HEK293T (cell line): ENCODE measurements at regions not wholly inside any gene's neighbourhood (a gene's known extent, or its start where the extent isn't known, plus 50 kb on each side); places are given as distances from the start of the nearest gene placed in this dataset.

Experiments used
- BHLHE40 ChIP-seq: fragments of 450-650 bp; IDR thresholded peaks from 2 replicates; pipeline ENCODE4 v1.6.1; 2016; ENCODE audit warnings: mild to moderate bottlenecking, moderate library complexity, borderline replicate concordance
- CTBP1 ChIP-seq: fragments of 450-650 bp; IDR thresholded peaks from 2 replicates; pipeline ENCODE4 v1.6.1; 2016; ENCODE audit warnings: borderline replicate concordance
- ELF4 ChIP-seq: fragments of 450-650 bp; IDR thresholded peaks from 2 replicates; pipeline ENCODE4 v1.6.1; 2017; ENCODE audit warnings: antibody characterized with exemption
- FOXA1 ChIP-seq: fragments of 450-650 bp; IDR thresholded peaks from 2 replicates; pipeline ENCODE4 v1.6.1; 2016; ENCODE audit warnings: mild to moderate bottlenecking
- FOXM1 ChIP-seq: fragments of 450-650 bp; IDR thresholded peaks from 2 replicates; pipeline ENCODE4 v1.6.1; 2017; ENCODE audit warnings: mild to moderate bottlenecking, borderline replicate concordance
- HDGF ChIP-seq: fragments of 450-650 bp; IDR thresholded peaks from 2 replicates; pipeline ENCODE4 v1.6.1; 2017; ENCODE audit warnings: antibody characterized with exemption, borderline replicate concordance
- LEF1 ChIP-seq: fragments of 450-650 bp; IDR thresholded peaks from 2 replicates; pipeline ENCODE4 v1.6.1; 2017; ENCODE audit warnings: mild to moderate bottlenecking, borderline replicate concordance
- NFRKB ChIP-seq: fragments of 450-650 bp; IDR thresholded peaks from 2 replicates; pipeline ENCODE4 v1.6.1; 2016; ENCODE audit warnings: mild to moderate bottlenecking, moderate library complexity
- PKNOX1 ChIP-seq: fragments of 450-650 bp; IDR thresholded peaks from 2 replicates; pipeline ENCODE4 v1.6.1; 2016
- SP1 ChIP-seq: fragments of 450-650 bp; IDR thresholded peaks from 2 replicates; pipeline ENCODE4 v1.6.1; 2017
- SUZ12 ChIP-seq: fragments of 450-650 bp; IDR thresholded peaks from 2 replicates; pipeline ENCODE4 v1.6.1; 2016; ENCODE audit warnings: mild to moderate bottlenecking
- TARDBP ChIP-seq: fragments of 450-650 bp; IDR thresholded peaks from 2 replicates; pipeline ENCODE4 v1.6.1; 2016
- ZNF384 ChIP-seq: fragments of 450-650 bp; IDR thresholded peaks from 2 replicates; pipeline ENCODE4 v1.6.1; 2016

DNA sequence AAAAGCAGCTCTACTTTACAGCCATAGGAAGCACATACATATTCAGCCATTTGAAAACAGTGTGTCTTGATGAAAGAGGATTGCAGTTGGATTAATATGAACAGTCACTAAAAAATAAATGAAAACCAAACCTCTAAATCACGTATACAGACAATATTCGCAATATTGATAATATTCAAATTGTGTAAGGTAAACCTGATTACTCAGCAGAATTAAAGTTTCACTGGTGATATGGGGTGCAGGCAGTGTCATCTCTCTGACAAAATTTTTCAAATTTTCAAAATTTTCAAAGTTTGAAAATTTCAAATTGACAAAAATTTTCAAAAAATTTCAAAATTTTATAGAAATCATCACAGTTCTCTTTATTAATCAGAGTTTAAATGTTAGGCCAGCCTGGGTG is 55.7 kb downstream of the FAT4 start:
- TF ChIP-seq SUZ12 (no peak), BHLHE40 (no peak), LEF1 (no peak), FOXM1 (no peak), ZNF384 (no peak), ELF4 (no peak), SP1 (no peak), HDGF (no peak), NFRKB (no peak), PKNOX1 (no peak), FOXA1 (no peak), CTBP1 (no peak), TARDBP (no peak)
